AG09319 (cell line): ENCODE measurements at regions not wholly inside any gene's neighbourhood (a gene's known extent, or its start where the extent isn't known, plus 50 kb on each side); places are given as distances from the start of the nearest gene placed in this dataset.
"Not testable (repeated sequence)": the region's sequence is repeated elsewhere in the genome, so short reads cannot be mapped to it uniquely, and the experiment has no call there.

Experiments
- DNase-seq: peaks from one replicate; pipeline ENCODE4 v3.0.0-alpha.2; 2010; ENCODE audit warnings: low read depth; ENCODE audit errors: extremely low read depth
- CTCF ChIP-seq: IDR thresholded peaks from 2 replicates; pipeline ENCODE4 v1.5.1; 2011; ENCODE audit warnings: low read depth, mild to moderate bottlenecking, inconsistent platforms, low read length, moderate library complexity

- DNase-seq, result no peak
- no peak for TF ChIP-seq CTCF
These were observed 69.6 kb upstream of the KRAS start for GRCh38 chr12:25320123-25321006.

GRCh38 chr12:25319233-25319984 lies 68.7 kb upstream of the KRAS start:
- no peak for DNase-seq
- no peak for TF ChIP-seq CTCF

DNA sequence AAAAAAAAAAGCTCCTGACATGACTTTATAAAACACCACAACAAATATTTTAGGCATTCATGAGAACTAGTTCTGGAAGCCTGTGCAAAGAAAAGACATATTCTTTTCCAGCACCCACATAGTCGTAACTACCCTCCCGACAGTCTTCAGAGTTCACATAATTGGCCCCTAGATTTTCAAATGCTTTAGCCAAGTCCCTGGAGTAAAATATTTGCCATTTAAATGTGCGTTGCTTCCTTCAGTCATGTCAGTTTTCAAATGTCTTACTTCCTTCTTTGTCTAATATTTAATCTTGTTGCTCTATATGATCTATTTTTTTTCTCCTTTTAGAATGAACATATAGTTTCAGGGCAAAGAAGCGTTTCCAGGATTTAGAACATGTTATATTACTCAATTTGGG lies 66.8 kb upstream of the KRAS start:
- no peak for DNase-seq

GRCh38 chr12:25315388-25315787 lies 64.7 kb upstream of the KRAS start:
- no peak for DNase-seq
- no peak for TF ChIP-seq CTCF

More for the DNA sequence above, 66.8 kb upstream of the KRAS start:
- no peak for TF ChIP-seq CTCF

GRCh38 chr12:25313266-25313990 lies 62.7 kb upstream of the KRAS start:
- DNase-seq, result not testable (repeated sequence)

DNA sequence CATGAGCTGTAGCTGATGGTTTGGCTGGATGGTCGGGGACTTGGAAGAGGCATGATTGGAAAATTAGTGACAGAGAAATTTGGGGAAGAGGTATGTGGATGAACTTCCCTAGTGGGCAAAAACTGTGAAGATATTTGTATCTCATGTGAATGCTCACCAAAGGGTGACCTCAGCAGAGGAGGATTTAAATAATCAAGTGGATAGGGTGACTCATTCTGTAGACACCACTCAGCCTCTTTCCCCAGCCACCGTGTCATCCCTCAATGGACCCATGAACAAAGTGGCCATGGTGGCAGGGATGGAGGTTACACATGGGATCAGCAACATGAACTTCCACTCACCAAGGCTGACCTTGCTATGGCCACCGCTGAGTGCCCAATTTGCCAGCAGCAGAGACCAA lies 60.8 kb upstream of the KRAS start:
- DNase-seq, result no peak
- TF ChIP-seq CTCF, result no peak

GRCh38 chr12:25310071-25310470 lies 59.3 kb upstream of the KRAS start:
- not testable (repeated sequence) for DNase-seq

DNA sequence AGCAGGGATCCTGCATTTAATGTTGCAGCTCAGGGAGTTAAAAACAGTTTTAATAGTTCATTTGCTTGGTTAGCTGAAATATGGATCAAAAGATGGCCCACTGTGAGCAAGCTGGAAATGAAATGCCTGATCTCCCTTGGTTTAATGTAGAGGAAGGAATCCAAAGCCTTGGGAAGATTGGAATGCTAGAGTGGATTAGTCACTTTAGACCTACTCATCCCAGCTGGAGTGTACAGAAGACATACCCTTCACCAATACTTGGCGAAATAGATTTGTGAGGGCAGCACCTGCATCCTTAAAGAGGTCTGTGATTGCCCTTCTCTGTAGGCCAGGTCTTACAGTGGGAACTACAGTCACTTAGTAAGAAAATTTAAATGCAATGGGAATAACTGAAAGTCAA lies 58.0 kb upstream of the KRAS start:
- no peak for DNase-seq
- no peak for TF ChIP-seq CTCF
